Esophagus squamous epithelium (tissue), 5 donors: ENCODE measurements at regions not wholly inside any gene's neighbourhood (a gene's known extent, or its start where the extent isn't known, plus 50 kb on each side); places are given as distances from the start of the nearest gene placed in this dataset.

ENCODE experiments used
- DNase-seq: peaks from one replicate; lab custom pipeline; 2025; lab: John Stamatoyannopoulos, UW
- H3K27ac ChIP-seq, 4 donors: fragments of 200-600 bp; sonication (generic); one replicate each; pipeline ENCODE4 v1.5.1; 2016 to 2019; ENCODE audit warnings: mild to moderate bottlenecking in 1 of 4
- H3K27me3 ChIP-seq, 4 donors: fragments of 200-600 bp; sonication (generic); 1 replicate in 3 of 4; 2 replicates in 1 of 4; pipeline versions ENCODE4 v1.5.1 to v1.6.0; 2017 to 2021; ENCODE audit warnings: antibody characterized with exemption in 1 of 4
- H3K36me3 ChIP-seq, 3 donors: fragments of 200-600 bp; sonication (generic); one replicate each; pipeline ENCODE4 v1.5.1; 2016 to 2019
- H3K4me1 ChIP-seq, 3 donors: fragments of 200-600 bp; sonication (generic); one replicate each; pipeline ENCODE4 v1.5.1; 2017 to 2019
- H3K4me3 ChIP-seq, 4 donors: fragments of 200-600 bp; sonication (generic); 1 replicate in 3 of 4; 2 replicates in 1 of 4; pipeline ENCODE4 v1.5.1; 2016 to 2019; ENCODE audit warnings: mild to moderate bottlenecking in 2 of 4, moderate library complexity in 1 of 4
- H3K9me3 ChIP-seq, 3 donors: fragments of 200-600 bp; sonication (generic); one replicate each; pipeline ENCODE4 v1.5.1; 2016 to 2019
- CTCF ChIP-seq, 6 experiments: fragments of 450-650 bp in 4 of 6; fragments of 200-600 bp in 2 of 6; sonication (generic) in 2 of 6; IDR thresholded peaks; one replicate each; pipeline ENCODE4 v1.5.1; 2016 to 2019; ENCODE audit warnings: antibody characterized with exemption in 6 of 6, mild to moderate bottlenecking in 4 of 6, moderate library complexity in 4 of 6
- POLR2A ChIP-seq, 4 donors: fragments of 450-650 bp; IDR thresholded peaks; one replicate each; pipeline ENCODE4 v1.6.1; 2017; ENCODE audit warnings: antibody characterized with exemption in 4 of 4, mild to moderate bottlenecking in 4 of 4, moderate library complexity in 3 of 4
- WGBS, 2 donors: methylation state at CpG; one replicate each; pipeline ENCODE4 v1.1.5; 2018; 5-methylcytosine and 5-hydroxymethylcytosine counted together
- intact Hi-C: fragments of 100-400 bp; cut with DNase I; formaldehyde crosslinking; loops from one replicate; pipeline ENCODE4 v1.15.0; 2022
- donor health status: DM: yes; HTN: yes; CAD: no.

DNA sequence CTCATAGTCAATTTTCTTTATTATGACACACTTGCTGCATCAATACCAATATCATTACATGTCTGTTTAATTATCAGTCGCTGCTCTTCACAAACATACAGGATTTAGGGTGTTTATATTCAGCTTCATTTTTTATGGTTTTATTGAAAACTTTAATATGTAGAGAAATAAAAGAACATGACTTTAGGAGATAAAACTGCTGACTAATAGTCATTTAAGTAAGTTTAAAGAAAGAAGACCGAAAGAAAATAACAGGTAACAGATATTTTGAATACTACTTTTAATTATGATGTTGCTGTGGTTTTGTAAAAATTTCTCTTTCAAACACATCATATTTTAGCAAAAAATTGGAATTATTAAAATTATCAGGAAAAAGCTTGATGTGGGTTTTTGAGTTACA is 685.1 kb upstream of the BRINP3 start:
- TF ChIP-seq POLR2A (IDR thresholded peaks at IDR 0.05) (no peak), CTCF (IDR thresholded peaks at IDR 0.05) (no peak)
- no peak for DNase-seq
- H3K4me3 ChIP-seq, result no peak overlapping the region
- WGBS, 2 donors, result 45 to 61% methylated on average over 2 of the region's 2 CpGs
- intact Hi-C loops, result no loop called here
- H3K27ac ChIP-seq, result no peak overlapping the region
- H3K9me3 ChIP-seq, result peaks cover 0 to 5% (median 0%) of the 10 kb centered on the region in 3 donors
- H3K27me3 ChIP-seq, result no peaks in the 10 kb centered on the region
- H3K4me1 ChIP-seq, result no peaks in the 10 kb centered on the region
- no peaks in the 10 kb centered on the region for H3K36me3 ChIP-seq

DNA sequence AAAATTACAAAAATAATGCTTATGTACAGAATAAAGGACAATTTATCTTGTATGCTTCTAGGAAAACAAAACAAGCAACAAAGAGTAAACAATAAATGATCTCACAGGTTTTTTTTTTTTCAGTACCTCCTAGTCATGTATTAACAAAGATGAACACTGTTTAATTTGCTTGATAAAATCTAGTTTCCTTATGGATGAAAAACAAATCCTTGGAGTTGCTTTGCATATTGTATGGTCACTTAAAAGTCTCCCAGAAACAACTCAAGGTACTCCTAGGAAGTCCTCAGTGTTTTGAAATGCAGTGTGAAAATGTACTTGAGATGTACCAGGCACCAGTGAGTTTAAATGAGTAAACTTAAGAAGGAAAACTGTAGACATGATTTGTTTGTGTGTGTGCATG is 686.0 kb upstream of the BRINP3 start:
- Histone ChIP-seq H3K9me3 (peaks cover 0 to under 1% (median 0%) of the 10 kb centered on the region in 3 donors), H3K4me3 (no peak overlapping the region), H3K27me3 (no peaks in the 10 kb centered on the region), H3K36me3 (no peaks in the 10 kb centered on the region), H3K4me1 (no peaks in the 10 kb centered on the region), H3K27ac (no peak overlapping the region)
- intact Hi-C loops, result no loop called here
- no peak for DNase-seq
- TF ChIP-seq POLR2A (IDR thresholded peaks at IDR 0.05) (no peak), CTCF (IDR thresholded peaks at IDR 0.05) (no peak)

DNA sequence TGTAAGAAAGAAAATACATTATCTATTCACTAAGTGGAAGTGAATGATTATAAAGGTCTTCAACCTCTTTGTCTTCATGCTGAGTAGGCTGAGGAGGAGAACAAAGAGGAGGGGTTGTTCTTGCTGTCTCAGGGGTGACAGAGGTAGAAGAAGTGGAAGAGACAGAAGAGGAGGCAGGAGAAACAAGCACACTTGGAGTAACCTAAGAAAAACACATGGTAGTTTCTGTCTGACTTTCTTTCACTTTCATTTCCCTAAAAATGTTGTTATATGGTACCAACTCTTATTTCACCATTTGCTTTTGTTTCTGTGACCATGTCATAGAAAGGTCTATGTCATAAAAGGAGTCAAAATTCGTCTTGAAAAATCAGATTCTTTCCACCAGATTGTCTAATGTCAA is 696.6 kb upstream of the BRINP3 start:
- intact Hi-C loops, result no loop called here
- Histone ChIP-seq H3K9me3 (no peaks in the 10 kb centered on the region), H3K27me3 (no peaks in the 10 kb centered on the region), H3K4me3 (peak overlapping the region in 1 of 4 donors; percentile 7), H3K4me1 (no peaks in the 10 kb centered on the region), H3K36me3 (no peaks in the 10 kb centered on the region), H3K27ac (no peak overlapping the region)
- WGBS, 2 donors, result 10 to 14% methylated on average over 1 of the region's 1 CpG
- no peak for DNase-seq
- TF ChIP-seq CTCF (IDR thresholded peaks at IDR 0.05) (no peak), POLR2A (IDR thresholded peaks at IDR 0.05) (no peak)

GRCh38 chr1:191176131-191176530 is 698.5 kb upstream of the BRINP3 start:
- H3K27me3 ChIP-seq, result no peaks in the 10 kb centered on the region
- H3K4me1 ChIP-seq, result no peaks in the 10 kb centered on the region
- WGBS, 2 donors, result 81% methylated on average over 1 of the region's 1 CpG
- H3K9me3 ChIP-seq, result no peaks in the 10 kb centered on the region
- no peak for DNase-seq
- H3K27ac ChIP-seq, result no peak overlapping the region
- intact Hi-C loops, result no loop called here
- H3K4me3 ChIP-seq, result no peak overlapping the region
- TF ChIP-seq POLR2A (IDR thresholded peaks at IDR 0.05) (no peak), CTCF (IDR thresholded peaks at IDR 0.05) (no peak)
- H3K36me3 ChIP-seq, result no peaks in the 10 kb centered on the region

GRCh38 chr1:191206513-191207207 is 729.0 kb upstream of the BRINP3 start:
- DNase-seq, result no peak
- intact Hi-C loops, result no loop called here
- Histone ChIP-seq H3K27ac (no peak overlapping the region), H3K27me3 (no peaks in the 10 kb centered on the region), H3K4me3 (no peak overlapping the region), H3K4me1 (no peaks in the 10 kb centered on the region), H3K9me3 (no peaks in the 10 kb centered on the region), H3K36me3 (no peaks in the 10 kb centered on the region)
- 41 to 60% methylated on average over 2 of the region's 2 CpGs for WGBS, 2 donors
- TF ChIP-seq CTCF (IDR thresholded peaks at IDR 0.05) (no peak), POLR2A (IDR thresholded peaks at IDR 0.05) (no peak)
